H1 (cell line): ENCODE measurements at regions not wholly inside any gene's neighbourhood (a gene's known extent, or its start where the extent isn't known, plus 50 kb on each side); places are given as distances from the start of the nearest gene placed in this dataset.

Experiments
- JUN ChIP-seq: IDR thresholded peaks from 2 replicates; pipeline ENCODE4 v1.6.1; 2011; ENCODE audit warnings: low read depth, mild to moderate bottlenecking, improper control_type of control experiment, low read length
- POLR2AphosphoS5 ChIP-seq: IDR thresholded peaks from 2 replicates; pipeline ENCODE4 v1.6.1; 2011; ENCODE audit warnings: low read depth, low read length

GRCh38 chr1:78351551-78352216 lies 139.1 kb upstream of the PTGFR start:
- TF ChIP-seq JUN (no peak), POLR2AphosphoS5 (no peak)
